ENCODE measurements at regions not wholly inside any gene's neighbourhood (a gene's known extent, or its start where the extent isn't known, plus 50 kb on each side); places are given as distances from the start of the nearest gene placed in this dataset.
"Not testable (repeated sequence)": the region's sequence is repeated elsewhere in the genome, so short reads cannot be mapped to it uniquely, and the experiment has no call there.

DNA sequence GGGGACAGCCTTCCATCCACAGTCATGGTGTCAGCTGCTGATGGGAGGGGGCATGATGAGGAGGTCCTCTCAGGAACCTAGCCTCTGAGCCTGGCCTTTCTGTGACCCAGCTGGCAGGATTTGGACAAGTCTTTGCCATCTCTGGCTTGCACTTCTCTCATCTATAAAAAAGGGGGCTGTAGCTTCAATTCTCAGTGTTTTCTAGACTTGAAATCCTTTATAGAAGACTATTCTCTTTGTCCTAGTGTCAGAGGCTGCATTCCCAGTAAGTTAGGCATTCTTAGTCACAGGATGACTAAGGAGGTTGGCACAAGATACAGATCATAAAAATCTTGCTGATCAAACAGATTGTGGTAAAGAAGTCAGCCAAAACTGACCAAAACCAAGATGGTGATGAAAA is 958.5 kb downstream of the CNTNAP5 start:
- Histone ChIP-seq H3K9me3 (ENCODE audit: low read depth) (no peaks in the 10 kb centered on the region), H3K4me1 (ENCODE audit: low read depth) (no peaks in the 10 kb centered on the region), H3K27ac (no peak overlapping the region), H3K36me3 (no peaks in the 10 kb centered on the region), H3K27me3 (no peaks in the 10 kb centered on the region), H3K4me3 (no peak overlapping the region)
- DNase-seq (ENCODE audit: low read depth in 1 of 2, low spot score in 1 of 2): peak in 1 of 2 donors; percentile 24
- TF ChIP-seq, protein P1, sequence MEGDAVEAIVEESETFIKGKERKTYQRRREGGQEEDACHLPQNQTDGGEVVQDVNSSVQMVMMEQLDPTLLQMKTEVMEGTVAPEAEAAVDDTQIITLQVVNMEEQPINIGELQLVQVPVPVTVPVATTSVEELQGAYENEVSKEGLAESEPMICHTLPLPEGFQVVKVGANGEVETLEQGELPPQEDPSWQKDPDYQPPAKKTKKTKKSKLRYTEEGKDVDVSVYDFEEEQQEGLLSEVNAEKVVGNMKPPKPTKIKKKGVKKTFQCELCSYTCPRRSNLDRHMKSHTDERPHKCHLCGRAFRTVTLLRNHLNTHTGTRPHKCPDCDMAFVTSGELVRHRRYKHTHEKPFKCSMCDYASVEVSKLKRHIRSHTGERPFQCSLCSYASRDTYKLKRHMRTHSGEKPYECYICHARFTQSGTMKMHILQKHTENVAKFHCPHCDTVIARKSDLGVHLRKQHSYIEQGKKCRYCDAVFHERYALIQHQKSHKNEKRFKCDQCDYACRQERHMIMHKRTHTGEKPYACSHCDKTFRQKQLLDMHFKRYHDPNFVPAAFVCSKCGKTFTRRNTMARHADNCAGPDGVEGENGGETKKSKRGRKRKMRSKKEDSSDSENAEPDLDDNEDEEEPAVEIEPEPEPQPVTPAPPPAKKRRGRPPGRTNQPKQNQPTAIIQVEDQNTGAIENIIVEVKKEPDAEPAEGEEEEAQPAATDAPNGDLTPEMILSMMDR (IDR thresholded peaks at IDR 0.05; ENCODE audit: low read depth, low read length): no peak

DNA sequence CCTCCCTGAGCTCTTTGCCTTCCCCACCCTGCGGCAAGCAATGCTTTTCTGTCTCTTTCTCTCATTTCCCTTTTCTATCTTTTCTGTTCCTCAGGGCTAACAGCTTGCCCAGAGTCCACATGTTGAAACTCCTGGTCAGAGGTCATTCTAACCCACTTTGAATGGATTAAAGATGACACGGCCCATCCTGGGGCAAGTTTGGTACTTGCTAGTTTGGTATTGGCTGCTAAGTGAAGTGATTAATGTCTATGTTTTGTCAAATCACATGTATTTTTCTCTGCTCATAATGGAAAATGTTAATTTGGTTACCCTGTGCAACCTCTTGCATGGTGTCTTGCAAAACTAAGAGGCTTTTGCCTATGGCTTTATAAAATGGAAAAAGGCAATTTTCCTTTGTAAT is 960.2 kb downstream of the CNTNAP5 start:
- Histone ChIP-seq H3K4me3 (no peak overlapping the region), H3K4me1 (ENCODE audit: low read depth) (no peaks in the 10 kb centered on the region), H3K27me3 (no peaks in the 10 kb centered on the region), H3K9me3 (ENCODE audit: low read depth) (no peaks in the 10 kb centered on the region), H3K27ac (no peak overlapping the region), H3K36me3 (no peaks in the 10 kb centered on the region)
- no peak for DNase-seq (ENCODE audit: low read depth in 1 of 2, low spot score in 1 of 2)
- TF ChIP-seq, protein P1 (IDR thresholded peaks at IDR 0.05; ENCODE audit: low read depth, low read length): no peak

DNA sequence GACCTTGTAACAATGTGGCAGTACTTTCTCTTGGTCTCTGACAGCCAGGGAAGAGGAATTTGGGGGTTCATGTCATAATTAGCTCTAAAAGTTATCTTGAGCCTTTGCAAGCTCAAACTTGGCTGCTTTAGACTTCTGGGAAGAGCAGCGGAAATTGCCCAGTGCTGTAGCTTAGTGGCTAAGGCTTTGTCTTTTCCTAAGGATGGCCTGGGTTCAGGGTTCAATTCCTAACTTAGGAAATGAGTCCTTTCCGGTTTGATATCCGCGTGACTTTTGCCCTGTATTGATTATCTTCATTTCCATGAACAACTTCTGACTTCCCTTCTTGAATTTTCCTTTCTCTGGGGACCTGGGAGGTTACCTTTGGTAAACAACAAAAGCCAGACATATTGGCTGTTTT is 961.0 kb downstream of the CNTNAP5 start:
- DNase-seq (ENCODE audit: low read depth in 1 of 2, low spot score in 1 of 2): no peak
- TF ChIP-seq, protein P1 (IDR thresholded peaks at IDR 0.05; ENCODE audit: low read depth, low read length): no peak
- no peak overlapping the region for H3K4me3 ChIP-seq
- no peak overlapping the region for H3K27ac ChIP-seq
- H3K36me3 ChIP-seq: no peaks in the 10 kb centered on the region
- no peaks in the 10 kb centered on the region for H3K27me3 ChIP-seq
- H3K9me3 ChIP-seq (ENCODE audit: low read depth): no peaks in the 10 kb centered on the region
- no peaks in the 10 kb centered on the region for H3K4me1 ChIP-seq (ENCODE audit: low read depth)

DNA sequence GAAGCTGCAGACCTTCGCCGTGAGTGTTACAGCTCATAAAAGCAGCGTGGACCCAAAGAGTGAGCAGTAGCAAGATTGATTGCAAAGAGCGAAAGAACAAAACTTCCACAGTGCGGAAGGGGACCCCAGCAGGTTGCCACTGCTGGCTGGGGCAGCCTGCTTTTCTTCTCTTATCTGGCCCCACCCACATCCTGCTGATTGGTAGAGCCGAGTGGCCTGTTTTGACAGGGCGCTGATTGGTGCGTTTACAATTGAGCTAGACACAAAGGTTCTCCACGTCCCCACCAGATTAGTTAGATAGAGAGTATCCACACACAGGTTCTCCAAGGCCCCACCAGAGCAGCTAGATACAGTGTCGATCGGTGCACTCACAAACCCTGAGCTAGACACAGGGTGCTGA is 961.8 kb downstream of the CNTNAP5 start:
- not testable (repeated sequence) for H3K4me3 ChIP-seq; DNase-seq (ENCODE audit: low read depth in 1 of 2, low spot score in 1 of 2); H3K27me3 ChIP-seq

DNA sequence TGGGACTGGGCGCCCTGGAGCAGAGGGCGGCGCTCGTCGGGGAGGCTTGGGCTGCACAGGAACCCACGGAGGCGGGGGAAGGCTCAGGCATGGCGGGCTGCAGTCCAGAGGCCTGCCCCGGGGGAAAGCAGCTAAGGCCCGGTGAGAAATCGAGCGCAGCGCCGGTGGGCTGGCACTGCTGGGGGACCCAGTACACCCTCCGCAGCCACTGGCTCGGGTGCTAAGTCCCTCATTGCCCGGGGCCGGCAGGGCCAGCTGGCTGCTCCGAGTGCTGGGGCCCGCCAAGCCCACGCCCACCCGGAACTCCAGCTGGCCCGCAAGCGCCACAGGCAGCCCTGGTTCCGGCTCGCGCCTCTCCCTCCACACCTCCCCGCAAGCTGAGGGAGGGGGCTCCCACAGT is 962.3 kb downstream of the CNTNAP5 start:
- DNase-seq (ENCODE audit: low read depth in 1 of 2, low spot score in 1 of 2): not testable (repeated sequence)

More for the DNA sequence above, 961.8 kb downstream of the CNTNAP5 start:
- H3K9me3 ChIP-seq (ENCODE audit: low read depth); H3K27ac ChIP-seq; H3K36me3 ChIP-seq; H3K4me1 ChIP-seq (ENCODE audit: low read depth): not testable (repeated sequence)

DNA sequence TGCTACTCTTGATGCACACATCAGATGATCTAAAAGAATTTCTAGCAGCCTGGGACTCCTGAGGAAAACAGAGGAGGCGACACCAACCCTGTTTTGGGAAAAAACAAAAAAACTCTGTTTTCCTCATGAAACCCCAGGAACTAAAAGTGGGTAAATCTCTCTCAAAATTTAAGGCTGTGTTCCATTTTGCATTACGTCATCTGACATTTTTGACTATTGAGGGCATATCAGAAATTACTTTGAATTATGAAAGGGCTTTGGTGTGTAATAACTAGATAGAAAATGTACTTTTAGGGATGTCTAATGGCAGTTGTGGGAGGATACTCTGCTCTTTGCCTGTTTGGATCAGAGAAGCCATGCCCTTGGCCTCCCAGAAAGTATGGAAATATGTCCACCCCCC is 963.0 kb downstream of the CNTNAP5 start:
- no peaks in the 10 kb centered on the region for H3K9me3 ChIP-seq (ENCODE audit: low read depth)
- no peaks in the 10 kb centered on the region for H3K36me3 ChIP-seq
- no peaks in the 10 kb centered on the region for H3K4me1 ChIP-seq (ENCODE audit: low read depth)
- DNase-seq (ENCODE audit: low read depth in 1 of 2, low spot score in 1 of 2): no peak
- no peaks in the 10 kb centered on the region for H3K27me3 ChIP-seq
- H3K27ac ChIP-seq: no peak overlapping the region
- no peak overlapping the region for H3K4me3 ChIP-seq
- TF ChIP-seq, protein P1 (IDR thresholded peaks at IDR 0.05; ENCODE audit: low read depth, low read length): no peak

More for the DNA sequence above, 962.3 kb downstream of the CNTNAP5 start:
- H3K27ac ChIP-seq; H3K9me3 ChIP-seq (ENCODE audit: low read depth); H3K27me3 ChIP-seq; H3K4me1 ChIP-seq (ENCODE audit: low read depth); H3K4me3 ChIP-seq; H3K36me3 ChIP-seq: not testable (repeated sequence)

DNA sequence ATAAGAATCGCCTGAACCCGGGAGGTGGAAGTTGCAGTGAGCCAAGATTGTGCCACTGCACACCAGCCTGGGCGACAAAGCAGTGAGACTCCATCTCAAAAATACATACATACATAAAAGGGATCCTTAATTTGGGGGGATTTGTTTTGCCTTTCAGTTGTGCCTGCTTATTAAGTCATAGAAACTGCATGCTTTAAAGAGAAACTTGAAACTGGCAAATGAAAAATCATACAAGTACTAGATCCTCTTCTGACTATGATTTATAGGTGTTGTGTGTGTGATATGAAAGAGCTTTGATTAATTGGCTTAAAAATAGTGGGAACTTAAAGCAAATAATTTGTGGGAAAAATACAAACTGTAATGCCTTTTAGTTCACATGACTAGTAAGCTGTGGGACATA is 963.7 kb downstream of the CNTNAP5 start:
- H3K36me3 ChIP-seq: no peaks in the 10 kb centered on the region
- H3K27me3 ChIP-seq: no peaks in the 10 kb centered on the region
- H3K27ac ChIP-seq: no peak overlapping the region
- no peaks in the 10 kb centered on the region for H3K9me3 ChIP-seq (ENCODE audit: low read depth)
- no peaks in the 10 kb centered on the region for H3K4me1 ChIP-seq (ENCODE audit: low read depth)
- TF ChIP-seq, protein P1 (IDR thresholded peaks at IDR 0.05; ENCODE audit: low read depth, low read length): no peak
- no peak overlapping the region for H3K4me3 ChIP-seq
- DNase-seq (ENCODE audit: low read depth in 1 of 2, low spot score in 1 of 2): no peak

Data from cardiac muscle cell (in vitro differentiated cells and primary cell).